H1 (cell line): ENCODE measurements at regions not wholly inside any gene's neighbourhood (a gene's known extent, or its start where the extent isn't known, plus 50 kb on each side); places are given as distances from the start of the nearest gene placed in this dataset.

Source experiments
- CTCF ChIA-PET: fragments of 300-600 bp; sonication (Branson Sonifier 250); formaldehyde crosslinking; loops from one replicate; lab custom pipeline; 2021; ENCODE audit not compliant: partially characterized antibody; lab: Charles Lee
- POLR2A ChIA-PET: fragments of 300-600 bp; sonication (Branson Sonifier 250); formaldehyde crosslinking; loops from one replicate; lab custom pipeline; 2021; ENCODE audit warnings: inconsistent platforms; ENCODE audit not compliant: partially characterized antibody; lab: Charles Lee
- DNase-seq, 2 experiments: peaks; one replicate each; pipeline versions ENCODE4 v3.0.0 to v3.0.0-alpha.2; 2010 to 2022; ENCODE audit warnings: low spot score in 2 of 2, low read depth in 1 of 2, mixed read lengths in 1 of 2
- FAIRE-seq: peaks from 2 replicates; lab custom pipeline; 2011; peaks lifted over from hg19 to GRCh38; lab: Jason Lieb, UNC
- H2AFZ ChIP-seq: 2 replicates; pipeline ENCODE4 v1.8.1; 2012; ENCODE audit warnings: low read length, inconsistent platforms
- H2AK5ac ChIP-seq: 2 replicates; pipeline ENCODE4 v1.6.1; 2013; ENCODE audit warnings: low read depth, low read length
- H2BK120ac ChIP-seq: replicated peaks from 2 replicates; pipeline ENCODE3; 2013; ENCODE audit warnings: low read depth, low read length, inconsistent platforms
- H2BK12ac ChIP-seq: 2 replicates; pipeline ENCODE4 v1.6.1; 2013; ENCODE audit warnings: low read depth, low read length
- H2BK15ac ChIP-seq: 2 replicates; pipeline ENCODE4 v1.6.1; 2013; ENCODE audit warnings: low read length
- H2BK20ac ChIP-seq: 2 replicates; pipeline ENCODE4 v1.6.1; 2013; ENCODE audit warnings: low read length
- H2BK5ac ChIP-seq: 2 replicates; pipeline ENCODE4 v1.6.1; 2013; ENCODE audit warnings: low read depth, low read length
- H3K14ac ChIP-seq: 2 replicates; pipeline ENCODE4 v1.6.1; 2013; ENCODE audit warnings: inconsistent platforms; ENCODE audit not compliant: insufficient read length
- H3K18ac ChIP-seq: 2 replicates; pipeline ENCODE4 v1.6.1; 2013; ENCODE audit warnings: low read length; ENCODE audit errors: extremely low read depth
- H3K23ac ChIP-seq: 2 replicates; pipeline ENCODE4 v1.6.1; 2013; ENCODE audit warnings: inconsistent platforms; ENCODE audit not compliant: insufficient read length
- H3K23me2 ChIP-seq: 2 replicates; pipeline ENCODE4 v1.6.1; 2013; ENCODE audit warnings: low read depth, low read length
- H3K27ac ChIP-seq: 2 replicates; pipeline ENCODE4 v1.6.1; 2011; ENCODE audit warnings: low read depth, low read length, inconsistent platforms
- H3K27me3 ChIP-seq, 4 experiments: replicated peaks in 1 of 4; 1 replicate in 1 of 4; 2 replicates in 3 of 4; pipeline versions ENCODE4 v1.6.1 to v1.8.1; 2011 to 2013; ENCODE audit warnings: low read length in 3 of 4, mild to moderate bottlenecking in 3 of 4, inconsistent platforms in 2 of 4, mixed read lengths in 2 of 4, moderate library complexity in 1 of 4; ENCODE audit not compliant: control insufficient read depth in 3 of 4, insufficient read depth in 3 of 4; ENCODE audit errors: extremely low read depth in 1 of 4
- H3K36me3 ChIP-seq, 4 experiments: 2 replicates each; pipeline versions ENCODE4 v1.6.1 to v1.8.1; 2011 to 2013; ENCODE audit warnings: mild to moderate bottlenecking in 4 of 4, low read length in 3 of 4, moderate library complexity in 2 of 4, control low read depth in 1 of 4, inconsistent platforms in 1 of 4; ENCODE audit not compliant: insufficient read depth in 4 of 4, control insufficient read depth in 2 of 4
- H3K4ac ChIP-seq: replicated peaks from 2 replicates; pipeline ENCODE3; 2013; ENCODE audit warnings: low read length, low read depth, mixed read lengths, inconsistent platforms; ENCODE audit not compliant: insufficient read length
- H3K4me1 ChIP-seq, 4 experiments: replicated peaks in 1 of 4; 1 replicate in 1 of 4; 2 replicates in 3 of 4; pipeline versions ENCODE4 v1.6.1 to v1.8.1; 2011 to 2013; ENCODE audit warnings: low read length in 3 of 4, inconsistent platforms in 2 of 4, mixed read lengths in 1 of 4; ENCODE audit not compliant: insufficient read depth in 4 of 4, control insufficient read depth in 3 of 4
- H3K4me2 ChIP-seq, 2 experiments: 2 replicates each; pipeline versions ENCODE4 v1.6.1 to v1.8.1; 2011 to 2013; ENCODE audit warnings: low read depth in 2 of 2, low read length in 2 of 2, control low read depth in 1 of 2, inconsistent platforms in 1 of 2, mild to moderate bottlenecking in 1 of 2; ENCODE audit not compliant: insufficient read depth in 1 of 2
- H3K4me3 ChIP-seq, 4 experiments: fragments of 200-600, 300-600 bp in 1 of 4; sonication (generic), shearing (Covaris generic), sonication (Bioruptor Twin) in 1 of 4; 2 replicates each; pipeline versions ENCODE4 v1.5.1 to v1.8.1; 2011 to 2016; ENCODE audit warnings: low read length in 4 of 4, low read depth in 3 of 4, control low read depth in 2 of 4, inconsistent platforms in 2 of 4, mild to moderate bottlenecking in 2 of 4, mixed read lengths in 1 of 4, moderate library complexity in 1 of 4; ENCODE audit not compliant: insufficient read depth in 2 of 4; ENCODE audit errors: extremely low read depth in 1 of 4
- H3K56ac ChIP-seq: replicated peaks from 2 replicates; pipeline ENCODE3; 2013; ENCODE audit warnings: low read depth, mild to moderate bottlenecking, mixed read lengths, low read length, inconsistent platforms; ENCODE audit not compliant: insufficient read length
- H3K79me1 ChIP-seq: 2 replicates; pipeline ENCODE4 v1.6.1; 2013; ENCODE audit warnings: low read depth, low read length, control low read depth
- H3K79me2 ChIP-seq, 2 experiments: 2 replicates each; pipeline versions ENCODE4 v1.6.1 to v1.8.1; 2012 to 2013; ENCODE audit warnings: low read length in 2 of 2, mild to moderate bottlenecking in 2 of 2, inconsistent platforms in 1 of 2; ENCODE audit not compliant: insufficient read depth in 2 of 2, control insufficient read depth in 1 of 2
- H3K9ac ChIP-seq, 4 experiments: replicated peaks in 1 of 4; 1 replicate in 1 of 4; 2 replicates in 3 of 4; pipeline versions ENCODE4 v1.6.1 to v1.8.1; 2011 to 2013; ENCODE audit warnings: low read depth in 3 of 4, low read length in 3 of 4, control low read depth in 2 of 4, mild to moderate bottlenecking in 2 of 4, moderate library complexity in 2 of 4, inconsistent platforms in 1 of 4; ENCODE audit errors: extremely low read depth in 1 of 4
- H3K9me3 ChIP-seq, 2 experiments: 2 replicates each; pipeline versions ENCODE4 v1.6.1 to v1.8.1; 2012 to 2013; ENCODE audit warnings: mild to moderate bottlenecking in 2 of 2, moderate library complexity in 2 of 2, control low read depth in 1 of 2, inconsistent platforms in 1 of 2, low read depth in 1 of 2, low read length in 1 of 2, mixed read lengths in 1 of 2; ENCODE audit not compliant: insufficient read depth in 2 of 2
- H4K20me1 ChIP-seq, 2 experiments: replicated peaks in 1 of 2; 2 replicates each; pipeline versions ENCODE3 to v1.8.1; 2011 to 2013; ENCODE audit warnings: inconsistent platforms in 2 of 2, low read length in 2 of 2, mild to moderate bottlenecking in 1 of 2; ENCODE audit not compliant: insufficient read depth in 2 of 2, control insufficient read depth in 1 of 2
- H4K5ac ChIP-seq: 2 replicates; pipeline ENCODE4 v1.6.1; 2013; ENCODE audit warnings: low read length, low read depth, mixed read lengths, inconsistent platforms; ENCODE audit not compliant: insufficient read length
- H4K8ac ChIP-seq: 2 replicates; pipeline ENCODE4 v1.8.0; 2013; ENCODE audit warnings: mild to moderate bottlenecking, moderate library complexity, low read length, inconsistent platforms; ENCODE audit not compliant: insufficient read depth; ENCODE audit errors: extremely low read depth
- H4K91ac ChIP-seq: replicated peaks from 2 replicates; pipeline ENCODE3; 2013; ENCODE audit warnings: low read length, mixed read lengths, inconsistent platforms; ENCODE audit not compliant: insufficient read length
- BCL11A ChIP-seq, 2 experiments: IDR thresholded peaks; one replicate each; pipeline ENCODE4 v1.6.1; 2011; ENCODE audit warnings: low read depth in 2 of 2, low read length in 2 of 2, mild to moderate bottlenecking in 2 of 2
- CBX5 ChIP-seq: fragments of 300-800, 300-1000 bp; sonication (generic); IDR thresholded peaks from 2 replicates; pipeline ENCODE4 v1.7.1; 2016; ENCODE audit warnings: antibody characterized with exemption, low read length, low read depth
- CBX8 ChIP-seq: fragments of 300-800, 300-1000 bp; sonication (generic); IDR thresholded peaks from 2 replicates; pipeline ENCODE4 v1.7.1; 2016; ENCODE audit warnings: low read depth, low read length, borderline replicate concordance
- CHD1 ChIP-seq: IDR thresholded peaks from 2 replicates; pipeline ENCODE4 v1.6.1; 2012; ENCODE audit warnings: low read depth, low read length, improper control_type of control experiment
- E2F6 ChIP-seq: IDR thresholded peaks from 2 replicates; pipeline ENCODE4 v1.6.1; 2012; ENCODE audit warnings: inconsistent platforms
- JUN ChIP-seq: IDR thresholded peaks from 2 replicates; pipeline ENCODE4 v1.6.1; 2011; ENCODE audit warnings: low read depth, mild to moderate bottlenecking, improper control_type of control experiment, low read length
- KDM4A ChIP-seq: IDR thresholded peaks from one replicate; pipeline ENCODE4 v1.7.1; 2012; ENCODE audit warnings: low read depth, mild to moderate bottlenecking, moderate library complexity, low read length, inconsistent platforms; ENCODE audit not compliant: severe bottlenecking
- NRF1 ChIP-seq: IDR thresholded peaks from 2 replicates; pipeline ENCODE4 v1.6.1; 2011; ENCODE audit warnings: mild to moderate bottlenecking, low read depth, low read length, improper control_type of control experiment
- PHF8 ChIP-seq: fragments of 200-600 bp; sonication (generic); conservative IDR thresholded peaks from 2 replicates; pipeline ENCODE4 v1.7.1; 2012; ENCODE audit warnings: low read depth, mild to moderate bottlenecking, inconsistent platforms, low read length, moderate library complexity
- RBBP5 ChIP-seq: IDR thresholded peaks from 2 replicates; pipeline ENCODE4 v1.7.1; 2012; ENCODE audit warnings: low read depth, mild to moderate bottlenecking, inconsistent platforms, low read length, moderate library complexity, borderline replicate concordance
- SIN3A ChIP-seq, 2 experiments: IDR thresholded peaks in 1 of 2; conservative IDR thresholded peaks in 1 of 2; 2 replicates each; pipeline ENCODE4 v1.6.1; 2011 to 2012; ENCODE audit warnings: low read length in 2 of 2, improper control_type of control experiment in 1 of 2, low read depth in 1 of 2, mild to moderate bottlenecking in 1 of 2
- YY1 ChIP-seq: IDR thresholded peaks from 2 replicates; pipeline ENCODE4 v1.6.1; 2011; ENCODE audit warnings: low read depth, mild to moderate bottlenecking, low read length
- WGBS, 2 experiments: shearing (Covaris generic) in 1 of 2; methylation state at CpG; one replicate each; pipeline versions ENCODE4 v1.1.6 to v1.1.7; 2013 to 2015; ENCODE audit warnings: low lambda C conversion rate in 2 of 2, mixed read lengths in 2 of 2, inconsistent platforms in 1 of 2, low coverage in 1 of 2, missing lambda C conversion rate in 1 of 2; ENCODE audit not compliant: insufficient replicate concordance in 2 of 2, insufficient coverage in 1 of 2, insufficient read length in 1 of 2; ENCODE audit errors: extremely low coverage in 1 of 2, missing lambda C conversion rate in 1 of 2; 5-methylcytosine and 5-hydroxymethylcytosine counted together

- Histone ChIP-seq H3K79me1 (no peaks in the 10 kb centered on the region), H3K9me3 (no peaks in the 10 kb centered on the region), H3K36me3 (no peaks in the 10 kb centered on the region), H3K18ac (no peak overlapping the region), H4K20me1 (no peaks in the 10 kb centered on the region), H3K14ac (no peak overlapping the region), H3K79me2 (no peaks in the 10 kb centered on the region), H2BK20ac (no peak overlapping the region), H2AFZ (no peak overlapping the region), H3K23me2 (no peaks in the 10 kb centered on the region), H4K5ac (no peak overlapping the region), H4K8ac (no peak overlapping the region), H3K27ac (no peak overlapping the region), H3K4me3 (no peak overlapping the region), H3K56ac (no peak overlapping the region), H2BK5ac (no peak overlapping the region), H3K4ac (no peak overlapping the region), H4K91ac (no peak overlapping the region), H3K23ac (no peak overlapping the region), H3K27me3 (no peaks in the 10 kb centered on the region), H2AK5ac (no peak overlapping the region), H2BK12ac (no peak overlapping the region), H3K4me2 (no peak overlapping the region), H2BK120ac (no peak overlapping the region)
- ChIA-PET POLR2A (no interaction called here), CTCF (interaction anchor here (1.1 to 1.2 kb wide), 2 partner anchors 12 to 25 kb away, joined by 3 to 5 read pairs; no protein-coding TSS in a partner anchor)
- 81% methylated on average over 2 of the region's 2 CpGs; no CpG with 5 or more reads in 1 of the 2 experiments for whole genome bisulfite sequencing, 2 experiments
- DNase-seq (no peak), FAIRE-seq (no peak)
- TF ChIP-seq KDM4A: no peak
- no peak for TF ChIP-seq CHD1
- no peak for TF ChIP-seq PHF8
- no peak for TF ChIP-seq E2F6
- no peak for TF ChIP-seq RBBP5
- TF ChIP-seq JUN: no peak
- TF ChIP-seq CBX8: no peak
- TF ChIP-seq CBX5: no peak
- TF ChIP-seq SIN3A (conservative IDR thresholded peaks at IDR 0.05 in 1 of 2, IDR thresholded peaks at IDR 0.05 in 1 of 2; ENCODE audit: low read depth in 1 of 2, low read length in 2 of 2): no peak
- no peak for TF ChIP-seq BCL11A (IDR thresholded peaks at IDR 0.05; ENCODE audit: low read depth in 2 of 2, low read length in 2 of 2)
- TF ChIP-seq YY1: no peak
- TF ChIP-seq NRF1: no peak
- TF ChIP-seq, all 59 proteins: peak for 0
- Histone ChIP-seq H3K4me1 (no peaks in the 10 kb centered on the region), H2BK15ac (no peak overlapping the region), H3K9ac (no peak overlapping the region)
Measured at GRCh38 chr7:32250003-32250402, 179.8 kb upstream of the PDE1C start.
